Neural progenitor cell (in vitro differentiated cells): ENCODE measurements at regions not wholly inside any gene's neighbourhood (a gene's known extent, or its start where the extent isn't known, plus 50 kb on each side); places are given as distances from the start of the nearest gene placed in this dataset.

ENCODE experiments used
- CTCF ChIP-seq: fragments of 200-600 bp; sonication (generic); IDR thresholded peaks from 2 replicates; pipeline ENCODE4 v1.5.1; 2017; ENCODE audit warnings: antibody characterized with exemption, mild to moderate bottlenecking
- EZH2 ChIP-seq: fragments of 200-600 bp; sonication (generic); IDR thresholded peaks from 2 replicates; pipeline ENCODE4 v1.6.1; 2017; ENCODE audit warnings: antibody characterized with exemption, mild to moderate bottlenecking, moderate library complexity
- EZH2phosphoT487 ChIP-seq: fragments of 200-600 bp; sonication (generic); IDR thresholded peaks from 2 replicates; pipeline ENCODE4 v1.6.1; 2017; ENCODE audit warnings: antibody characterized with exemption

GRCh38 chr18:986051-986450 lies 81.4 kb downstream of the ADCYAP1 start:
- TF ChIP-seq CTCF, result no peak
- no peak for TF ChIP-seq EZH2
- TF ChIP-seq EZH2phosphoT487, result no peak
